ENCODE measurements at regions not wholly inside any gene's neighbourhood (a gene's known extent, or its start where the extent isn't known, plus 50 kb on each side); places are given as distances from the start of the nearest gene placed in this dataset.

- Histone ChIP-seq H3K4me1 (peaks cover 0 to 18% (median 2%) of the 10 kb centered on the region in 4 donors), H3K4me3 (no peak overlapping the region), H3K27me3 (no peaks in the 10 kb centered on the region), H3K9me3 (no peaks in the 10 kb centered on the region), H3K36me3 (no peaks in the 10 kb centered on the region), H3K27ac (peak overlapping the region in 1 of 5 donors; percentile 44)
- intact Hi-C loops (cut with DNase I; ENCODE audit: low total_unique reads), result no loop called here
- peak in 1 of 2 donors; percentile 2 for DNase-seq
- no peak for TF ChIP-seq EP300 (IDR thresholded peaks at IDR 0.05)
- TF ChIP-seq POLR2A (IDR thresholded peaks at IDR 0.05), result no peak
- TF ChIP-seq, protein P1, sequence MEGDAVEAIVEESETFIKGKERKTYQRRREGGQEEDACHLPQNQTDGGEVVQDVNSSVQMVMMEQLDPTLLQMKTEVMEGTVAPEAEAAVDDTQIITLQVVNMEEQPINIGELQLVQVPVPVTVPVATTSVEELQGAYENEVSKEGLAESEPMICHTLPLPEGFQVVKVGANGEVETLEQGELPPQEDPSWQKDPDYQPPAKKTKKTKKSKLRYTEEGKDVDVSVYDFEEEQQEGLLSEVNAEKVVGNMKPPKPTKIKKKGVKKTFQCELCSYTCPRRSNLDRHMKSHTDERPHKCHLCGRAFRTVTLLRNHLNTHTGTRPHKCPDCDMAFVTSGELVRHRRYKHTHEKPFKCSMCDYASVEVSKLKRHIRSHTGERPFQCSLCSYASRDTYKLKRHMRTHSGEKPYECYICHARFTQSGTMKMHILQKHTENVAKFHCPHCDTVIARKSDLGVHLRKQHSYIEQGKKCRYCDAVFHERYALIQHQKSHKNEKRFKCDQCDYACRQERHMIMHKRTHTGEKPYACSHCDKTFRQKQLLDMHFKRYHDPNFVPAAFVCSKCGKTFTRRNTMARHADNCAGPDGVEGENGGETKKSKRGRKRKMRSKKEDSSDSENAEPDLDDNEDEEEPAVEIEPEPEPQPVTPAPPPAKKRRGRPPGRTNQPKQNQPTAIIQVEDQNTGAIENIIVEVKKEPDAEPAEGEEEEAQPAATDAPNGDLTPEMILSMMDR (IDR thresholded peaks at IDR 0.05), result no peak
- peak in 2 of 3 donors; percentile 23 to 27 for TF ChIP-seq POLR2AphosphoS5 (IDR thresholded peaks at IDR 0.05)
Observed at GRCh38 chr6:95802978-95803377, 212.8 kb upstream of the FUT9 start.

DNA sequence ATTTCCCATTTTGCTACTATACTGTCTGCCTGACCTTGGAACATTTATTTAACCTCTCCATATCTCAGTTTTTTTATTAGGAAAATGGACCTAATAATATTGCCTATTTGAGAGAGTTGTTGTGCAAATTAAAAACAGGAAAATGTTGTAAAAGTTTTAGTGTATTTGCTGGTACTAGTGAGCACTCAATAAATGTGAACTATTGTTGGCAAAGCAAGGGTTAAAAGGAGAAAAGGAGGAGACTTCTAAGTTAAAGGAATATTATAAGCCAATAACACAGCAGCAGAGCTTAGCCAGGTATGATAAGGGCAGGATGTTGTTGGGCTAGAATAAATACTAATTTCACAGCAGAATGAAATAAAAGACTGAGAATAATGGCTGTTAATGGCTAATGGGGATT is 211.9 kb upstream of the FUT9 start:
- Histone ChIP-seq H3K9me3 (no peaks in the 10 kb centered on the region), H3K27me3 (no peaks in the 10 kb centered on the region), H3K4me1 (peaks cover 0 to 18% (median 2%) of the 10 kb centered on the region in 4 donors), H3K27ac (no peak overlapping the region), H3K4me3 (no peak overlapping the region), H3K36me3 (no peaks in the 10 kb centered on the region)
- intact Hi-C loops (cut with DNase I; ENCODE audit: low total_unique reads), result no loop called here
- TF ChIP-seq POLR2A (IDR thresholded peaks at IDR 0.05) (no peak), POLR2AphosphoS5 (IDR thresholded peaks at IDR 0.05) (no peak), EP300 (IDR thresholded peaks at IDR 0.05) (no peak)
- TF ChIP-seq, protein P1 (IDR thresholded peaks at IDR 0.05), result no peak
- no peak for DNase-seq

DNA sequence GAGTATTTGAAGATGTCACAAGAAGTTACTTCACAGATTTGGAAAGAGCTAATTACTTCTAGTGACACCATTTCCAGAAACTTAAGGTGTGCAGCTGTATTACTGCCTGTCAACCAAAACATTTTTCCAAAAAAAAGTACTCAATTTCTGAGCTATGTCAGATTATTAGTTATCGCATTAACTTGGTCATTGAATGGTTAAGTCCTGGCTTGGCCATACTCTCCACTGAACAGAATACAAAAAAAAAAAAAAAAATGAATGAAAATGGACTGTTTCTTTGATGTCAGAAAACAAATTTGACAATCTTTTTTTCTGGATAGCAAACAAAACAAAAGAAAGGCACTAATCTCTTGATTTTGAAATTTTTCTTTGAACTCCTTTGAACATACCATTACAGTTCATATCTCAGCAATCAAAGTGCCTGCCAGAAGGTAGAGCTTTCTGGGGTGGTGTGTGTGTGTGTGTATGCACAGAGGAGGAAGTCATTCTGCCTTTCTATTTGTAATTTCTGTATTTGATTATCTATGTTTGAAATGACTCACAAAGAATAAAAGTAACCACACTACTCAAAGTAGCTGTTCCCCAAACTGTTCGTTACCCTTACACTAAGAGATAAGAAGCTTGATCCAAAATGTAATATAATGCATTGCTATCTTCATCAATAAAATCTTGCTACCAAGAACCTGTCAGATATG is 210.8 kb upstream of the FUT9 start:
- Histone ChIP-seq H3K27ac (peak overlapping the region in 3 of 5 donors; percentile 2 to 55 (median 30)), H3K4me3 (no peak overlapping the region), H3K4me1 (peaks cover 0 to 18% (median 2%) of the 10 kb centered on the region in 4 donors), H3K9me3 (no peaks in the 10 kb centered on the region), H3K27me3 (no peaks in the 10 kb centered on the region), H3K36me3 (no peaks in the 10 kb centered on the region)
- peak; percentile 61 to 62 for DNase-seq
- TF ChIP-seq POLR2AphosphoS5 (IDR thresholded peaks at IDR 0.05) (peak in 2 of 3 donors; percentile 60 to 76), POLR2A (IDR thresholded peaks at IDR 0.05) (no peak), EP300 (IDR thresholded peaks at IDR 0.05) (no peak)
- TF ChIP-seq, protein P1 (IDR thresholded peaks at IDR 0.05), result no peak
- intact Hi-C loops (cut with DNase I; ENCODE audit: low total_unique reads), result no loop called here
- 29 to 48% (median 42%) methylated on average over 2 of the region's 2 CpGs for WGBS, 5 donors

- TF ChIP-seq POLR2A (IDR thresholded peaks at IDR 0.05) (no peak), POLR2AphosphoS5 (IDR thresholded peaks at IDR 0.05) (no peak), EP300 (IDR thresholded peaks at IDR 0.05) (no peak)
- TF ChIP-seq, protein P1 (IDR thresholded peaks at IDR 0.05), result no peak
- intact Hi-C loops (cut with DNase I; ENCODE audit: low total_unique reads), result no loop called here
- peaks cover 0 to 18% (median 2%) of the 10 kb centered on the region in 4 donors for H3K4me1 ChIP-seq
- H3K36me3 ChIP-seq, result no peaks in the 10 kb centered on the region
- no peak overlapping the region for H3K4me3 ChIP-seq
- peak overlapping the region in 4 of 5 donors; percentile 2 to 49 (median 17) for H3K27ac ChIP-seq
- no peak for DNase-seq
- H3K27me3 ChIP-seq, result no peaks in the 10 kb centered on the region
- no peaks in the 10 kb centered on the region for H3K9me3 ChIP-seq
Observed at GRCh38 chr6:95805699-95806098, 210.1 kb upstream of the FUT9 start.

Measured in stomach (tissue), 8 donors.